HAP-1 (cell line): ENCODE measurements at regions not wholly inside any gene's neighbourhood (a gene's known extent, or its start where the extent isn't known, plus 50 kb on each side); places are given as distances from the start of the nearest gene placed in this dataset.

Experiments
- DNase-seq, 2 experiments: peaks; one replicate each; pipeline ENCODE4 v3.0.0-alpha.2; 2016 to 2020; ENCODE audit warnings: low spot score in 2 of 2
- H3K27me3 ChIP-seq: fragments of 250-450 bp; sonication (Bioruptor Pico); 2 replicates; pipeline ENCODE4 v1.5.1; 2020; ENCODE audit warnings: low read depth, mild to moderate bottlenecking, moderate library complexity
- H3K36me3 ChIP-seq: fragments of 250-450 bp; sonication (Bioruptor Pico); replicated peaks from 2 replicates; pipeline ENCODE4 v1.5.1; 2020; ENCODE audit warnings: mild to moderate bottlenecking
- H3K4me1 ChIP-seq: fragments of 250-450 bp; sonication (Bioruptor Pico); 2 replicates; pipeline ENCODE4 v1.5.1; 2020; ENCODE audit warnings: mild to moderate bottlenecking
- H3K4me3 ChIP-seq: fragments of 250-450 bp; sonication (Bioruptor Pico); 2 replicates; pipeline ENCODE4 v1.5.1; 2020; ENCODE audit warnings: mild to moderate bottlenecking, moderate library complexity
- H3K9me3 ChIP-seq: fragments of 250-450 bp; sonication (Bioruptor Pico); 2 replicates; pipeline ENCODE4 v1.5.1; 2020; ENCODE audit warnings: mild to moderate bottlenecking, moderate library complexity
- in situ Hi-C: fragments of 300-500 bp; cut with MboI; formaldehyde crosslinking; loops from 3 replicates; pipeline ENCODE4 v1.14.3; 2020; ENCODE audit warnings: low sequenced_read_pairs, inconsistent platforms, mixed read lengths

DNA sequence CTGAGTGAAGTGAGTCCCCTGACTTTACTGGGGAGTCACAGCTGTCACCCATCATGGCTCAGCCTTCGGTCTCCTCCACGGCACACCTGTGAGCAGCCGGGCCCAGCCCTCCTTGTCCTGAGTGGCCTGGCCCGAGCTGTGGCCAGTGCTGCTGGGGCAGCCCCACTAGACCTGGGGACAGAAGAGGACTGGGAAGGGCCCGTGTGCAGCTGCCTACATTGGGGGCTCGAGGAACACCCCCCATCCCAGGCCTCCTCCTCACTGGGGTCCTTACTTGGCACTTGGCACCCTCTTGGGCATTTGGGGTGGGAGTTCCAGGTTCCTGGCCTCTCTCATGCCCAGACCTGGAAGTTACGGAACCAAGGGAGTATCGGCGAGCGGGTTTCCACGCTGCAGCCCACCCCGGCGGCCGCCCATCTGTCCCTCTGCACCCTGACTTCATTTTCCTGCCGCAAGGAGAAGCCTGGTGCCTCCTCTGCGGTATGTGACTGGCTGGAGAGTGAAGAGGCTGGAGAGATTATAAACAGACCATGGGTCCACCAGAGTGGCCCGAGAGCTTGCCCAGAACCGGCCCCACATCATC is 179.7 kb downstream of the KIF26A start:
- H3K27me3 ChIP-seq: peaks cover 7% of the 10 kb centered on the region; the same call in 1 of the 2 replicates
- H3K4me3 ChIP-seq: no peak overlapping the region
- no peaks in the 10 kb centered on the region for H3K36me3 ChIP-seq
- in situ Hi-C loops: no loop called here
- H3K4me1 ChIP-seq: no peaks in the 10 kb centered on the region
- DNase-seq: no peak
- no peaks in the 10 kb centered on the region for H3K9me3 ChIP-seq

DNA sequence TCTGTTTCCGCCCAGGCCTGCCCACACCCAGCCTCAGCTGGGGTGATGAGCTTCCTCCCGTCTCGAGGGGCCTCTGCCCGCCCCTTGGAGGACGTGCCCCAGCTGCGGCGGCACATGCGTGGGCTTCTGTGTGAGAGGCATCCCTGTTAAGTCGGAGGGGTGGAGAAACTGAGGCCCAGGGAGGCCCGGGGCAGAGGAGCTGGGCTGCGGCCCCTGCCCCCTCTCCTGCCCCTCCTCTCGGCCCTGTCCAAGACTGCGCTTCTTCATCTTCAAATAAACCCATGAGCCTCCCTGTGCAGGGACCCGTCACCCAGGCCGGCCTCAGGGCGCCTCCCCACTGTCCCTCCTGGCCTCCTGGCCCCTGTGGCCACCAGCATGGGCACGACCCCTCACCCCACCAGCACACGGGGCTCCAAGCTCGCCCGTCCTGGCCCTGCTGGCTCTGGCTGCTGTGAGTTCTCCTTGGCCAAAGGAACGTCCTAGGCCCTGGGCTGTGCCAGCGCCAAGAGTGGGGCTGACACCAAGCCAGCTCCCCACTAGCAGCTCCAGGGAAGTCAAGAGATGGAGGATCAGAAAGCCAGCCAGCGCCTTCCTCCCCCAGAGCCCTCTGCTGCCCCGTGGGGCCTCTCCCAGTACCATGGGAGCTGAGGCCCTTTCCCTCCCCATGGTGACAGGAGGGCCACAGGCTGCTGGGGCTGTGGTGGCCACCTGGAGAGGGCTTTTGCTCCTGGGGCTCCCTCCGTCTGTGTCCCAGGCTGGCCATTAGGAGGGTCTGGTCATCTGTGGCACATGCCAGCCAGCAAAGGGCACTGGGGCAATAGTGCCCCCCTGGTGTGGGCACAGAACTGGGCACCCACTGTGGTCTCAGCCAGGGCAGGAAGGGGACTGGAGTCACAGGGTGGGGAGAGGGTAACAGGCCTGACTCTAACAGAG is 180.4 kb downstream of the KIF26A start:
- no peaks in the 10 kb centered on the region for H3K9me3 ChIP-seq

DNA sequence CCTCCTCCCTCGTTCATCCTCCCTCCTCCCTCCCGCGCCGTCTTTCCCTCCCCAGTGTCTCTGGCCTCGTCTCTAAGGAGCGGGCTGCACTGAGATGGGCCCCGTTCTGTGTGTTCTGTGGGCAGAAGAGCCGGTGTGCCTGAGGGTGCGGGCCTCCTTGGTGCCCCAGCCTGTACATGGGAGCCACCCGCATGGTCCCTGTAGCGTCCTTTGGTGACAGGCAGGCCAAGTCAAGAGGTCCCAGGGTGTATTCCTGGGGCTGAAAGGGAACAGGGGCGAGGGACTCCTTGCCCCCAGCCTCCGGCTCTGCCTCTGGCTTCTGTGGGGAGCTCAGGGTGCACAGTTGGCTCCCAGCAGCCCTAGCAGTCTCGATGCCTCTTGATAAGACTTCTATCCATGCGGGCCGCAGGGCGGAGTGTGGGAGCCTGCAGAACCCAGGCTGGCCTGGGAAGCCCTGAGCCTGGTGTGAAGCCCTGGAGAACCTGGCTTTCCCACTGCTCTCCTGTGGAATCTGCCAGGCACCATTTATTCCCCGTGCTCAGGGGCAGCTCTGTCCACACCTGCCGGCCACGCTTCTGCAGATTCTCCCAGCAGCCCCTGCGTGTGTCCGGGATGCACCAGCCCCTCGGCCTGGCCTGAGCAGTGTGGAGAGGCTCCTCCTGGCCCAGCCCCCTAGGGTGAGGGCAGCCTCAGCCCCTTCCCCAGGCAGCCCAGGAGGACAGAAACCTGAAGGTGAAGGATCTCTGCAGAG is 181.3 kb downstream of the KIF26A start:
- Histone ChIP-seq H3K27me3 (0 out of 2 replicates have a peak, but pooled peaks cover 7% of the 10 kb centered on the region), H3K36me3 (no peaks in the 10 kb centered on the region), H3K4me1 (no peaks in the 10 kb centered on the region), H3K4me3 (no peak overlapping the region), H3K9me3 (no peaks in the 10 kb centered on the region)
- no peak for DNase-seq
- in situ Hi-C loops: no loop called here

More for the DNA sequence above, 180.4 kb downstream of the KIF26A start:
- Histone ChIP-seq H3K4me1 (no peaks in the 10 kb centered on the region), H3K27me3 (0 out of 2 replicates have a peak, but pooled peaks cover 7% of the 10 kb centered on the region), H3K4me3 (no peak overlapping the region), H3K36me3 (no peaks in the 10 kb centered on the region)
- in situ Hi-C loops: no loop called here
- no peak for DNase-seq

DNA sequence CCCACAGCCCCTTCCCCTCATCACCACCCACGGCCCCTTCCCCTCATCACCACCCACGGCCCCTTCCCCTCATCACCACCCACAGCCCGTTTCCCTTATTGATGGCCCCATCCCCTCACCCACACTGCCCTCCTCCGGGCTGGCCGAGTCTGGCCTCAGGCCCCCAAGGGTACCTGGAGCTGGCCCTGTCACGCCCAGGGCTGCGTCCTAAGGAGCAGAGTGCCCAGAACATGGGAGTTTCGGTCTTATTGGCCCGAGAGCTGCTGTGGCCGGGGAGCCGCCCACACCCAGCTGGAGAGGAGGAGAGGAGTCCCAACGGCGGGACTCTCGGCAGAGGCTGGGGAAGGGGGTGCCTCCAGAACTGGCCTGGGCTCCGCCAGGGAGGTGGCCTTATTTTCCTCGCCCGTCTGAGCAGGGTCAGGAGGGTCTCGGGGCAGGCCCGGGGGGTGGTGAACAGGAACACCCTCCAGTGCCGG is 182.3 kb downstream of the KIF26A start:
- no peak for DNase-seq
- 0 out of 2 replicates have a peak, but pooled peaks cover 7% of the 10 kb centered on the region for H3K27me3 ChIP-seq
- H3K9me3 ChIP-seq: no peaks in the 10 kb centered on the region
- no peaks in the 10 kb centered on the region for H3K36me3 ChIP-seq
- no peak overlapping the region for H3K4me3 ChIP-seq
- in situ Hi-C loops: no loop called here
- H3K4me1 ChIP-seq: no peaks in the 10 kb centered on the region

- in situ Hi-C loops: no loop called here
- Histone ChIP-seq H3K9me3 (no peaks in the 10 kb centered on the region), H3K4me3 (no peak overlapping the region), H3K36me3 (no peaks in the 10 kb centered on the region), H3K4me1 (no peaks in the 10 kb centered on the region), H3K27me3 (0 out of 2 replicates have a peak, but pooled peaks cover 7% of the 10 kb centered on the region)
- no peak for DNase-seq
These were observed 182.9 kb downstream of the KIF26A start for GRCh38 chr14:104321088-104321801.

- DNase-seq: no peak
- no peaks in the 10 kb centered on the region for H3K9me3 ChIP-seq
- H3K4me3 ChIP-seq: no peak overlapping the region
- H3K27me3 ChIP-seq: 0 out of 2 replicates have a peak, but pooled peaks cover 7% of the 10 kb centered on the region
- no peaks in the 10 kb centered on the region for H3K4me1 ChIP-seq
- in situ Hi-C loops: no loop called here
- no peaks in the 10 kb centered on the region for H3K36me3 ChIP-seq
These were observed 183.4 kb downstream of the KIF26A start for GRCh38 chr14:104321802-104322130.

DNA sequence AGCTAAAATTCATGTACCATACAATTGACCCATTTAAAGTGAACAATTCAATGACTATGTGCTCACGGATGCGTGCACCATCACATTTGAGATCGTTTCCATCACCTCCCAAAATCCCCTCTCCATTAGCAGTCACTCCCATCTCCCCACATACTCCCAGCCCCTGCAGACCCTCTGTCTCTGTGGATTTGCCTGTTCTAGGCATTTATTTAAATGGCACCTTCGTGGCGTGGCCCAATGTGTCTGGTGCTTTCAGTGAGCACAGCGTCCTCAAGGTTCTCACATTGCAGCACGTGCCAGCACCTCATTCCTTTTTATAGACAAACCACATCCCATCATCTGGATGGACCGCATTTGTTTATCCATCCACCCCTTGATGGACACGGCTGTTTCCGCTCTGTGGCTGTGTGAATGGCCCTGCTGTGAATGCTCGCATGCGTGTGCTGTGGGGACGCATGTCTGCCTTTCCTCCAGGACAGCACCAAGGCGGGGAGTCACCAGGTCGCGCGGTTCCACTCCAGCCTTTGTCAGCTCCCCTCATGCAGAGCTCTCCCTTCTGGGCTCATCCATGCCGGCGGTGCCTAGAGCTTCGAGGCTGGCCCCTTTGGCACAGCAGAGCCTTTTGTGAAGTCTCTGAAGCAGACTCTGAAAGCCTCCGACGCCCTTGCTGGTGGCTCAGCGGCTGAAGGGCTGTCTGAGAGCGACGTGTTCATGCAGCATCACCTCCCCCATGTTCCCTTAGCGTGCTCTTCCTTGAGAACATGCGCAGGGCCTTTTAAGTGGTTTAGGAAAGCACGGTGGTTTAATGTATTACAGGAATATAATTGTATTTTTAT is 184.4 kb downstream of the KIF26A start:
- H3K4me1 ChIP-seq: no peaks in the 10 kb centered on the region
- H3K27me3 ChIP-seq: 0 out of 2 replicates have a peak, but pooled peaks cover 7% of the 10 kb centered on the region
- H3K9me3 ChIP-seq: no peaks in the 10 kb centered on the region
- no peaks in the 10 kb centered on the region for H3K36me3 ChIP-seq
- DNase-seq: no peak
- in situ Hi-C loops: no loop called here
- no peak overlapping the region for H3K4me3 ChIP-seq

DNA sequence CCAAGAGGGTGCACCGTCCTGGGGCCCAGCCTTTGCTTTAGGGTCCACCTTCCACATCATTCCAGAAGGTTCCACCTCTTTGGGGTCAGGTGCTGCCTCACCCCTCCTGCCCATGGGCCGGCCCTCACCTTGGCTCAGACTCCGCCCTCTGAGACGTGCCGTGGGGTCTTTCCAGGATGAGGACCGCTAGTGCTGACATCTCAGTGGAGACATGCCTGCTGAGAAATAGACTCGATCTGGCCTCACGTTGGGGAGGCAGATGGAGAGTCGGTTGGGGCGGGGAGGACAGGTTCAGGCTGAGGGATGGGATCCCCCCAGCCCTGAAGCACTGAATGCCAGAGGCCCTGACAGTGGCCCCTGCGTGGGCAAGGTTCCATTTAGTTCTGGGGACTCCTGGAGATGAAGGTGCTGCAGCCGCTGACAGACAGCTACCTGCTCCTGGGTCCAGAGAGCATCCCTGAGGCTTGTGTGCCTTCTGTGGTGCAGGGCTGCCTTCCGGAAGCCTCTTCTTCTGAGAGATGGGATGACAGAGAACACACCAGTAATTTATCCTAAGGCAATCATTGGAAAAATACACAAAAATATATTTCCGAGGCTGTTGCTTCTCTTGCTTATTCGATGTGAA is 185.3 kb downstream of the KIF26A start:
- DNase-seq: no peak

GRCh38 chr14:104326848-104327247 is 188.5 kb downstream of the KIF26A start:
- no peak for DNase-seq
- in situ Hi-C loops: no loop called here
- Histone ChIP-seq H3K4me1 (no peaks in the 10 kb centered on the region), H3K36me3 (no peaks in the 10 kb centered on the region), H3K4me3 (no peak overlapping the region), H3K9me3 (peaks cover 5% of the 10 kb centered on the region; the same call in 1 of the 2 replicates), H3K27me3 (no peaks in the 10 kb centered on the region)

More for the DNA sequence above, 185.3 kb downstream of the KIF26A start:
- in situ Hi-C loops: no loop called here
- Histone ChIP-seq H3K27me3 (0 out of 2 replicates have a peak, but pooled peaks cover 7% of the 10 kb centered on the region), H3K4me1 (no peaks in the 10 kb centered on the region), H3K36me3 (no peaks in the 10 kb centered on the region), H3K4me3 (no peak overlapping the region), H3K9me3 (no peaks in the 10 kb centered on the region)

- in situ Hi-C loops: no loop called here
- no peaks in the 10 kb centered on the region for H3K27me3 ChIP-seq
- peaks cover 5% of the 10 kb centered on the region; the same call in 1 of the 2 replicates for H3K9me3 ChIP-seq
- no peaks in the 10 kb centered on the region for H3K4me1 ChIP-seq
- no peaks in the 10 kb centered on the region for H3K36me3 ChIP-seq
- H3K4me3 ChIP-seq: no peak overlapping the region
- DNase-seq: no peak
These were observed 190.2 kb downstream of the KIF26A start for GRCh38 chr14:104328607-104329006.

GRCh38 chr14:104329793-104330192 is 191.4 kb downstream of the KIF26A start:
- Histone ChIP-seq H3K9me3 (peaks cover 5% of the 10 kb centered on the region; the same call in 1 of the 2 replicates), H3K27me3 (no peaks in the 10 kb centered on the region), H3K4me3 (no peak overlapping the region), H3K36me3 (no peaks in the 10 kb centered on the region), H3K4me1 (no peaks in the 10 kb centered on the region)
- in situ Hi-C loops: no loop called here
- DNase-seq: no peak
